Uterus (tissue), 3 donors: ENCODE measurements at regions not wholly inside any gene's neighbourhood (a gene's known extent, or its start where the extent isn't known, plus 50 kb on each side); places are given as distances from the start of the nearest gene placed in this dataset.

Source experiments
- DNase-seq, 2 donors: peaks; one replicate each; pipeline ENCODE4 v3.0.0-alpha.2; 2019 to 2020
- H3K27ac ChIP-seq, 2 donors: fragments of 200-600 bp; sonication (generic); 1 replicate in 1 of 2; 2 replicates in 1 of 2; pipeline ENCODE4 v1.5.1; 2016 to 2018
- H3K27me3 ChIP-seq, 2 donors: fragments of 200-600 bp; sonication (generic); one replicate each; pipeline ENCODE4 v1.5.1; 2018 to 2019; ENCODE audit warnings: control low read depth in 1 of 2
- H3K36me3 ChIP-seq, 2 donors: fragments of 200-600 bp; sonication (generic); one replicate each; pipeline ENCODE4 v1.5.1; 2019; ENCODE audit warnings: control low read depth in 1 of 2
- H3K4me1 ChIP-seq, 2 donors: fragments of 200-600 bp; sonication (generic); one replicate each; pipeline ENCODE4 v1.5.1; 2018 to 2019; ENCODE audit warnings: control low read depth in 1 of 2
- H3K4me3 ChIP-seq, 2 donors: fragments of 200-600 bp; sonication (generic); 1 replicate in 1 of 2; 2 replicates in 1 of 2; pipeline ENCODE4 v1.5.1; 2018 to 2019; ENCODE audit warnings: mild to moderate bottlenecking in 1 of 2
- H3K9me3 ChIP-seq, 2 donors: fragments of 200-600 bp; sonication (generic); one replicate each; pipeline ENCODE4 v1.5.1; 2019; ENCODE audit warnings: control low read depth in 1 of 2
- CTCF ChIP-seq, 4 experiments: fragments of 200-600 bp in 2 of 4; fragments of 450-650 bp in 2 of 4; sonication (generic) in 2 of 4; IDR thresholded peaks; one replicate each; pipeline ENCODE4 v1.5.1; 2016 to 2019; ENCODE audit warnings: antibody characterized with exemption in 4 of 4, mild to moderate bottlenecking in 2 of 4, moderate library complexity in 1 of 4
- POLR2A ChIP-seq, 2 donors: fragments of 450-650 bp; IDR thresholded peaks; one replicate each; pipeline ENCODE4 v1.6.1; 2016; ENCODE audit warnings: antibody characterized with exemption in 2 of 2, mild to moderate bottlenecking in 1 of 2, moderate library complexity in 1 of 2
- intact Hi-C: fragments of 100-400 bp; cut with DNase I; formaldehyde crosslinking; loops from one replicate; pipeline ENCODE4 v1.15.1; 2023; ENCODE audit warnings: low total_unique reads
- donor health status: DM: yes; HTN: yes; CAD: no.

GRCh38 chr9:82780017-82780416, 282.9 kb downstream of the RASEF start:
- intact Hi-C loops, result no loop called here
- Histone ChIP-seq H3K27ac (no peak overlapping the region), H3K4me3 (no peak overlapping the region), H3K9me3 (peaks cover 0 to 7% of the 10 kb centered on the region in 2 donors), H3K27me3 (no peaks in the 10 kb centered on the region), H3K36me3 (no peaks in the 10 kb centered on the region), H3K4me1 (no peaks in the 10 kb centered on the region)
- no peak for DNase-seq
- TF ChIP-seq CTCF (IDR thresholded peaks at IDR 0.05) (no peak), POLR2A (IDR thresholded peaks at IDR 0.05) (no peak)

DNA sequence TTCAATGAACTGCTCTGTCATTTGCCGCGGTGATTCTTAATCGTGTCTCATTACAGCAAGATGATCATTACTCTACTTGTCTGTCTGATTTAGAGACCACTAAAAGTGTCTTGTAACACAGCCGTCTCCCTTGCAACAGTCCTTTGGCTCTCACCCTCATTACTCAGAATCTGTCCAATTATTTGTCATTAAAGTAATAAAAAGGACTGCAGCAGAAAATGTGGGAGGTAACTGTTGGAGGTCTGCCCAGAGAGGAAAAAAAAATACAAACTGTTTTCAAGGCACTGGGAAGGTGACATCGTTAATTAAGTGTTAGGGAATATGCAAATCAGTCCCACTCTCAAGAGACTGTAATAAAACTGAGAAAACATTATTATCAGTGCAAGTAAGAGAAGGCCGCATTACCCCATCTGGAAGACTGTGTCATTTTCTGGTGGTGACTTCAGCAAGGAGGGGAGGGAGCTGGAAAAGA, 281.0 kb downstream of the RASEF start:
- intact Hi-C loops, result no loop called here
- peak in 1 of 2 donors; percentile 13 for DNase-seq
- Histone ChIP-seq H3K27me3 (no peaks in the 10 kb centered on the region), H3K27ac (no peak overlapping the region), H3K4me3 (no peak overlapping the region), H3K9me3 (peaks cover 0 to 7% of the 10 kb centered on the region in 2 donors), H3K4me1 (no peaks in the 10 kb centered on the region), H3K36me3 (no peaks in the 10 kb centered on the region)
- TF ChIP-seq POLR2A (IDR thresholded peaks at IDR 0.05) (no peak), CTCF (IDR thresholded peaks at IDR 0.05) (no peak)

DNA sequence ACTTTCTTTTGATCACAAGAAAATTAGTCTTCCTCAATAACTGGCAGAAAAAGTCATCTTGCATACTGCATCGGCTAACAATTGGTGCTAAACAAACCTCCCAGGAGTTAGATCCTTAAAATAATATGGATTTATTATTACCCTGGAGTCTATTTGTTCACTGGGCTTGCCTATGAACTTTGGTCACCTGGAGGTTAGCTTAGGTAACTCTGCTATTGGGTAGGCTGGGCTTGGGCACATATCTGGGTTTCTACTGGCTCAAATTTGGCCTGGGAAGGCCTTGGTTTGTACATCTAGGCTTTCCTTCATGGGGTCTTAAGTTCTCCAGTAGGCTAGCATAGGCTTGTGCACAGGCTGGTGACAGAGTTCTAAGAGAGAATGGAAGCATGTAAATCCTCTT, 279.9 kb downstream of the RASEF start:
- Histone ChIP-seq H3K27me3 (no peaks in the 10 kb centered on the region), H3K27ac (no peak overlapping the region), H3K4me3 (no peak overlapping the region), H3K4me1 (no peaks in the 10 kb centered on the region), H3K36me3 (no peaks in the 10 kb centered on the region), H3K9me3 (peaks cover 0 to 7% of the 10 kb centered on the region in 2 donors)
- no peak for DNase-seq
- TF ChIP-seq CTCF (IDR thresholded peaks at IDR 0.05) (no peak), POLR2A (IDR thresholded peaks at IDR 0.05) (no peak)
- intact Hi-C loops, result no loop called here

GRCh38 chr9:82784589-82784988, 278.4 kb downstream of the RASEF start:
- intact Hi-C loops, result no loop called here
- no peak for TF ChIP-seq CTCF (IDR thresholded peaks at IDR 0.05)
- TF ChIP-seq POLR2A (IDR thresholded peaks at IDR 0.05), result no peak
- Histone ChIP-seq H3K9me3 (peaks cover 0 to 7% of the 10 kb centered on the region in 2 donors), H3K4me3 (no peak overlapping the region), H3K4me1 (no peaks in the 10 kb centered on the region), H3K27me3 (no peaks in the 10 kb centered on the region), H3K36me3 (no peaks in the 10 kb centered on the region), H3K27ac (no peak overlapping the region)
- no peak for DNase-seq

DNA sequence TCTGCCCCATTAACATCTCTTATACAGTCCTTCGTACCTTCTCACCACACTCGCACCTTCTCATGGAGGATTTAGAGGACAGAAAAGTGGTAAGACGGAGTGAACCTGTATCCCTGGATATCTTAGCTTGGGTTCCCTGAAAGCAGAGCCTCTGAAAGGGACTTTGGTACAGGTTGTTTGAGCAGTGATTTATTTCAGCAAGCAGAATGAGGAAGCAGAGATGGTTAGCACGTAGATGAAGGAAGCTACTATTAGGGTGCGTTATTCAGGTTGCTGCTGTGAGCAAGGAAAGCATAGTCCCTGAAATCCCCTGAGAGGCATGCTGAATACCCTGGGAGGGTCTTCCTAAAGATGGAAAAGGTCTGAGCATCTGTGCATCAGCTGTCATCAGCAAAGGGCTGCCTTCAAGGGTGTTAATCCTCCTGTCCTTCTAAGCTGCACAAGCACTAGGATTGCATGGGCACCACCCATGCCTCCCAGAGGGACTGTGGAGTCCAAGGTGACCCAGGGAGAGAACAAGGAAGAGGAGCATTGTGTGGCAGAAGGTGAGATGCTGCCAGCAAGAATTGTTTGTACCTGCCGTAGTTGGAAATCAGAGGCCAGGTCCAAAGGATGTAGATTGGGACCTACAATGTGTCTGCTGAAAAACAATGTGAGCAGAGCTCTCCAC, 273.7 kb downstream of the RASEF start:
- Histone ChIP-seq H3K36me3 (no peaks in the 10 kb centered on the region), H3K4me3 (no peak overlapping the region), H3K9me3 (no peaks in the 10 kb centered on the region), H3K27ac (no peak overlapping the region), H3K27me3 (no peaks in the 10 kb centered on the region), H3K4me1 (no peaks in the 10 kb centered on the region)
- TF ChIP-seq CTCF (IDR thresholded peaks at IDR 0.05) (no peak), POLR2A (IDR thresholded peaks at IDR 0.05) (no peak)
- intact Hi-C loops, result no loop called here
- no peak for DNase-seq
